GM21360 (cell line): ENCODE measurements at regions not wholly inside any gene's neighbourhood (a gene's known extent, or its start where the extent isn't known, plus 50 kb on each side); places are given as distances from the start of the nearest gene placed in this dataset.

Source experiments
- ATAC-seq: cut with Tn5 transposase; IDR thresholded peaks from one replicate; pipeline ENCODE4 v1.9.1; 2021; ENCODE audit warnings: mild to moderate bottlenecking, moderate library complexity; ENCODE audit not compliant: unreplicated experiment

DNA sequence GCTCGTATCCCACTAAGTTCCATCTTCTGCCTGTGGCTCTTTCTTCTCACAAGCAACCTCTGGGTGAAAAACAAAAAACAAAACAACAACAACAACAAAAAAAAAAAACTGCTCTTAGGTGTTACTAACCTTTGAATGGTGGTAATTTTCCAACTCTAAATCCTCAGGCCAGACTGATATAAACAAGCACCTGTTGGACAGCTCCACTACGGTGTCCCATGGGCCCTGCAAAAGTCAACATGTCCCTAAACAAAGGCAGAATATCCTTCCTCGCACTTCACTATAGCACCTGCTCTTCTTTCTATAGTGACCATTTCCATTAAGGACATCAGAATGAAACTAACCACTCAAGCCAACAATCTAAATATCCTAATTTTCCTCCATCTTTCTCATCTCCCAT, 54.6 kb upstream of the PARM1 start:
- ATAC-seq, result no peak

DNA sequence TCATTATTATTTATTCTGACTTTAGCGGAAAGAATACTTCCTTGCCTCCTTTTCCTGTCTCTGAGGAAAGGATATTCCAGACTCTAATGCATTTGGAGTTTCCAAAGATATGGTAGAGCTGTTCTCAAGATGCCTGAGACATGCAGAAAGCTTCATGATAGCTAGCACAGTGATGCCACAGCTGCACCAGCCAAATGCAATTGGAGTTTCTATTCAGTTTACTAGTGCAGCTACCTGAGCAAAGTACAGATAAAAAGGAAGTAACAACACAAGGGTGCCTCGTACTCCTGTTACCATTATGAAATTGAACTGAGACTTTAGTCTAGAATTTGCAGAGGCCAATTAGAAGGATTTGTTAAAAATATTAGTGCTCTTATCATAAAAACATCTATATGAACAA, 57.5 kb upstream of the PARM1 start:
- ATAC-seq, result no peak

DNA sequence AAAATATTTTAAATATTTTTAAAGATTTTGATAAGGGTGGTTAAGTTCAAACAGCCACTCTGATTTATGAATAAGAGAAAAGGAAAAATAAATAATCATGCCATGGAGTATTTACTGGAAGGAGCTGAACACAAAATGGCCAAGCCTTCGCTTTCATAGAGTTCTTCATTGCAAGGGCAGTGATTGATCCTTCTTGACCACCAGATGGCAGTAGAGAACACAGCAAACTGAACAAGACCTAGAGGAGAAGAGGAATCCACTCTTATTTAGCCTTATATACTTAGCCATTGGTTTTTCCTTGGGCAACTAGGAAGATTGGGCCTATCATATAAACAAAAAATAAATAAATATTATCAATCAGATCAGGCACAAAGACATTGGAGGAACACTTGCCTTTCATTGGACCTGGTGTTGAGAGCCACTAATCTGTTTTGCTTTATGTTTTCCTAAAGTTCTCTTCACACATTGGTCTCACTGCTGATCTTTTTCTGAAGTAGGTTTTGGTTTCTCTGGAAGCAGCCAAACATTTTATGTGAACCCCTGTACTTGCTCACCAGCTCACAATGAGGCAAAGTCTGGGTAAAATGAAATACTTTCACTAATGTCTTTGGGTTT, 58.1 kb upstream of the PARM1 start:
- peak; percentile 63 for ATAC-seq

GRCh38 chr4:74873545-74874301, 59.2 kb upstream of the PARM1 start:
- peak; percentile 91 for ATAC-seq

GRCh38 chr4:74858921-74859562, 64.7 kb upstream of the BTC start:
- no peak for ATAC-seq

- ATAC-seq, result no peak
Measured at GRCh38 chr4:74855879-74856278, 61.6 kb upstream of the BTC start.

DNA sequence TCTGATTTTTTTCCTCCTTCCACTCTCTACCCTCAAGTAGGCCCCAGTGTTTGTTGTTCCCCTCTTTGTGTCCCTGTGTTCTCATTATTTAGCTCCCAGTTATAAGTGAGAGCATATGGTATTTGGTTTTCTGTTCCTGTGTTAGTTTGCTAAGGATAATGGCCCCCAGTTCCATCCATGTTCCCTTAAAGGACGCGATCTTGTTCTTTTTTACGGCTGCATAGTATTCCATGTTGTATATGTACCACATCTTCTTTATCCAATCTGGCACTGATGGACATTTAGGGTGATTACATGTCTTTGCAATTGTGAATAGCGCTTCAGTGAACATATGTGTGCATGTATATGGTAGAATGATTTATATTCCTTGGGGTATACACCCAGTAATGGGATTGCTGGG, 54.5 kb upstream of the BTC start:
- no peak for ATAC-seq

DNA sequence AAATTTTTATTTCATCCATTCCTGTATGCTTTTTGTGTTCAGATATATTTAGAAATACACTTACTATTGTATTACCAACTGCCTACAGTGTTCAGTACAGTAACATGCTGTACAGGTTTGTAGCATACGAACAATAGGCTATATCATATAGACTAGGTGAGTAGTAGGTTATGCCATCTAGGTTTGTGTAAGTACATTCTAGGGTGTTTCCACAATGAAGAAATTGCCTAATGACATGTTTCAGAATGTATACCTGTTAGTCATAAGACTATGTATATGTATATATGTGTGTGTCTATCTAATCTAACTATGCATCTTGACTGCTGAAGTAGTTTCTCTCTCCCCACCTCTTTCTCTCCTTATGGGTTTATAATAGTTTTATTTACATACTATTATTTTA, 51.5 kb upstream of the BTC start:
- ATAC-seq, result no peak
